OCI-LY3 (cell line): ENCODE measurements at regions not wholly inside any gene's neighbourhood (a gene's known extent, or its start where the extent isn't known, plus 50 kb on each side); places are given as distances from the start of the nearest gene placed in this dataset.

ENCODE experiments used
- CTCF ChIP-seq: fragments of 200-600, 300-600 bp; sonication (generic); IDR thresholded peaks from 2 replicates; pipeline ENCODE4 v1.5.1; 2014; ENCODE audit warnings: antibody characterized with exemption, low read length, low read depth
- EZH2phosphoT487 ChIP-seq: fragments of 200-600 bp; shearing (Covaris generic); IDR thresholded peaks from 2 replicates; pipeline ENCODE4 v1.6.1; 2018; ENCODE audit warnings: antibody characterized with exemption, mixed run types, low read depth

DNA sequence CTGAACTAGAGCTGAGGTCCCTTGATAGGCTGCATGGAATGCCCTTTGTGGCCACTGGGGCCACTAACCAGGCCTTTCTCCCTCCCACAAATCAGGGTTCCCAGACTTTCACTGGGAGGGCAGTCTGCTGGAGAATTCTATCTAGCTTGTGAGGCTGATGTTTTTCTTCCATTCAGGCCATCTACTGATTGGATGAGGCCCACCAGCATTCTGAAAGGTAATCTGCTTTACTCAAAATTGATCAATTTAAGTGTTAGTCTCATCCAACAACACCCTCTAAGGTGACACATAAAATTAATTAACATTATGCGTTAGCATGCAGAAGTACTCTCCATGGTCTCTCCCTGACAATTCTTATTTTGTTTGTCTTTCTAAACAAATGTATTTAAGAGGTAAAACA is 80.5 kb downstream of the RTP4 start:
- TF ChIP-seq CTCF, result no peak
- no peak for TF ChIP-seq EZH2phosphoT487
